Epithelial cell of proximal tubule (primary cell): ENCODE measurements at regions not wholly inside any gene's neighbourhood (a gene's known extent, or its start where the extent isn't known, plus 50 kb on each side); places are given as distances from the start of the nearest gene placed in this dataset.

ENCODE experiments used
- DNase-seq: peaks from one replicate; pipeline ENCODE4 v3.0.0-alpha.2; 2011; ENCODE audit warnings: low read depth
- H3K4me3 ChIP-seq: 2 replicates; pipeline ENCODE4 v1.5.1; 2011; ENCODE audit warnings: low read depth, mild to moderate bottlenecking, low read length
- CTCF ChIP-seq: conservative IDR thresholded peaks from 2 replicates; pipeline ENCODE4 v1.5.1; 2012; ENCODE audit warnings: low read depth, mild to moderate bottlenecking, low read length

GRCh38 chr12:118841588-118841987, 139.8 kb upstream of the SRRM4 start:
- DNase-seq = no peak
- no peak overlapping the region for H3K4me3 ChIP-seq
- no peak for TF ChIP-seq CTCF

DNA sequence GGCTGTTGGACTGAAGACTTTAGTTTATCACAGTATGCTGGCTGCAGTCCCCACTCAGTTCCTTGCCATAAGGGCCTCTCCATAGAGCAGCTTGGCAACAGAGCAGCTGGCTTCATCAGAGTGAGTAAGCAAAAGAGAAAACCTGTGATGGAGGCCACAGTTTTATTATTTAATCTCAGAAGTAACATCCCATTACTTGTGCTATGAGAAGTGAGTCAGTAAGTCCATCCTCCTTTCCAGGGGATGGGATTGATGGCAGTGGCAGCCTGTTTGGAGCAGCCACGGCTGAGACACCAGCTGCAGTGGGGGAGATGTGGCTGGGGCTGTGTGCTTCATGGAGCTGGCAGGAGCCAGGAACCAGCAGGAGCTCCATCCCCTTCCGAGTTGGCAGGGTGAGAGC, 138.5 kb upstream of the SRRM4 start:
- TF ChIP-seq CTCF = no peak
- DNase-seq = no peak
- no peak overlapping the region for H3K4me3 ChIP-seq

- no peak for TF ChIP-seq CTCF
- no peak for DNase-seq
- H3K4me3 ChIP-seq = no peak overlapping the region
Observed at GRCh38 chr12:118846416-118846815, 134.9 kb upstream of the SRRM4 start.

DNA sequence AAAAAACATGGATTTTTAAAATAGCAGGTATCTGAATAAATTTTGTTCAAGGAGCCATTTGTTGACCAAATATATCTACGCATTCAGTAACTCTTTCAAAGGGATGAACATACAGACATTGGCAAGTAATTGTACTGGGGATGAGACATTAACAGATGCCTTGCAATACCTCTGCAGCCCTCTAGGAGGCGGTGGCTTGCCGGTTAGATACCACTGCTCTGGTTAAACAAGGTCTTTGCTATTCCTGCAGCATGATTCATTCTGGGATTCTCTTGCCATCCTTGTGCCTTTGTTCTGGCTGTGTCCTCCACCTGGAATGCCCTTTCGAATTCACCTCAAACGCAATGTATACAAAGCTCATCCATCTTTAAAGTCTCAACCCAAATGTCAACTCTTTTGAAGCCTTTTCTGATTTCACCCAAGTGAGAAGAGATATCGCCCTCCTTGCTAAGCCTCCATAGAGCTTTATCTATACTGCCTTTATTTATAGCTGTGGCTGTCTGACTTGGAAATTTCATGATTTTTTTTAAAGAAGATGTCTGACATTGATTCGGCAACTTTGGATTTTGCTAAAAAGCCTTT, 131.0 kb upstream of the SRRM4 start:
- peak; percentile 57 for TF ChIP-seq CTCF
- DNase-seq = no peak
- H3K4me3 ChIP-seq = no peak overlapping the region

- no peak overlapping the region for H3K4me3 ChIP-seq
- no peak for DNase-seq
- TF ChIP-seq CTCF = no peak
Observed at GRCh38 chr12:118851891-118852290, 129.4 kb upstream of the SRRM4 start.

- no peak for DNase-seq
- no peak overlapping the region for H3K4me3 ChIP-seq
- TF ChIP-seq CTCF = peak; percentile 16
Observed at GRCh38 chr12:118853634-118854033, 127.7 kb upstream of the SRRM4 start.

DNA sequence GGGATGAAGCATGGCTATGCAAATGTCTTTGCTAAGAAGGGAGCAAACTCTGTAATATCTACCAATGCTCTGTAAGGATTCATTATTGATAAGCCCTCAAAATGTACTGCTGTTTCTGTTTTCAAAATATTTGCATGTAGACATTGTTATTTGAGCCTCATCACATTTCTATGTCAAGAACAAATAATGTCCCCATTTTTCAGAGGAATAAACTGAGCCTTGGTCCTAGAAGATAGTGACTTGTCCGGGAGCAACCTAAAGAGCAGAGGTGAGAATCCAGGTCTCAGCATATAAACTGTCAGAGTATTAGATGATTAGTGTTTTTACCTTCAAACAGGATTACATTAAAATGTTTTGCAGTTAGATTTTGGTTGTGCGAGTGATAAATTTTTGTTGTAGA, 125.5 kb upstream of the SRRM4 start:
- no peak for DNase-seq
- TF ChIP-seq CTCF = no peak
- no peak overlapping the region for H3K4me3 ChIP-seq
